OCI-LY1 (cell line): ENCODE measurements at regions not wholly inside any gene's neighbourhood (a gene's known extent, or its start where the extent isn't known, plus 50 kb on each side); places are given as distances from the start of the nearest gene placed in this dataset.

Experiments used
- CTCF ChIP-seq: fragments of 200-600 bp; sonication (generic), shearing (Covaris generic); IDR thresholded peaks from 2 replicates; pipeline ENCODE4 v1.5.1; 2017; ENCODE audit warnings: mild to moderate bottlenecking, antibody characterized with exemption, low read length, moderate library complexity, mixed read lengths
- EZH2 ChIP-seq: fragments of 200-600 bp; sonication (generic), shearing (Covaris generic); IDR thresholded peaks from 2 replicates; pipeline ENCODE4 v1.8.0; 2017; ENCODE audit warnings: borderline replicate concordance, mixed run types, mild to moderate bottlenecking, antibody characterized with exemption, low read length, moderate library complexity, mixed read lengths

GRCh38 chr2:203590496-203590895 lies 55.4 kb upstream of the RAPH1 start:
- TF ChIP-seq CTCF (no peak), EZH2 (no peak)
